HEK293 (cell line): ENCODE measurements at regions not wholly inside any gene's neighbourhood (a gene's known extent, or its start where the extent isn't known, plus 50 kb on each side); places are given as distances from the start of the nearest gene placed in this dataset.

ENCODE experiments used
- ATF2 ChIP-seq: fragments of 450-650 bp; formaldehyde crosslinking; IDR thresholded peaks from 2 replicates; pipeline ENCODE4 v1.5.1; 2016; ENCODE audit warnings: missing biosample characterization, missing genetic modification characterization, low read depth
- ZNF324 ChIP-seq: fragments of 450-650 bp; formaldehyde crosslinking; IDR thresholded peaks from 2 replicates; pipeline ENCODE4 v1.5.1; 2016; ENCODE audit warnings: missing biosample characterization, missing genetic modification characterization

- no peak for TF ChIP-seq ZNF324 (tag by site-specific recombination)
- no peak for TF ChIP-seq ATF2
Observed at GRCh38 chr17:33709881-33710280, 416.8 kb upstream of the ASIC2 start.
